H9 (cell line): ENCODE measurements at regions not wholly inside any gene's neighbourhood (a gene's known extent, or its start where the extent isn't known, plus 50 kb on each side); places are given as distances from the start of the nearest gene placed in this dataset.

ENCODE experiments used
- DNase-seq: peaks from one replicate; pipeline ENCODE4 v3.0.0-alpha.2; 2017
- H2AFZ ChIP-seq: one replicate; pipeline ENCODE4 v1.6.1; 2013; ENCODE audit warnings: mild to moderate bottlenecking, low read length, control low read depth, moderate library complexity
- H2AK5ac ChIP-seq: 2 replicates; pipeline ENCODE4 v1.6.1; 2013; ENCODE audit warnings: low read length, control low read depth, mixed read lengths; ENCODE audit not compliant: insufficient read length
- H2BK120ac ChIP-seq: one replicate; pipeline ENCODE4 v1.6.1; 2013; ENCODE audit warnings: low read depth, mild to moderate bottlenecking, low read length, control low read depth, inconsistent platforms; ENCODE audit not compliant: poor library complexity, severe bottlenecking
- H2BK12ac ChIP-seq: 2 replicates; pipeline ENCODE4 v1.6.1; 2013; ENCODE audit warnings: low read length, control low read depth, mixed read lengths, low read depth; ENCODE audit not compliant: insufficient read length
- H2BK15ac ChIP-seq: 2 replicates; pipeline ENCODE4 v1.6.1; 2013; ENCODE audit warnings: low read depth, low read length, control low read depth
- H2BK20ac ChIP-seq: one replicate; pipeline ENCODE4 v1.6.1; 2013; ENCODE audit warnings: low read depth, mild to moderate bottlenecking, low read length, control low read depth, inconsistent platforms; ENCODE audit not compliant: poor library complexity, severe bottlenecking
- H2BK5ac ChIP-seq: 2 replicates; pipeline ENCODE4 v1.6.1; 2013; ENCODE audit warnings: low read length, control low read depth, mixed read lengths; ENCODE audit not compliant: insufficient read length
- H3K14ac ChIP-seq: 2 replicates; pipeline ENCODE4 v1.6.1; 2013; ENCODE audit warnings: low read length, control low read depth; ENCODE audit not compliant: insufficient read depth
- H3K18ac ChIP-seq: 2 replicates; pipeline ENCODE4 v1.6.1; 2013; ENCODE audit warnings: low read depth, mild to moderate bottlenecking, mixed read lengths, low read length, control low read depth; ENCODE audit not compliant: insufficient read length
- H3K23ac ChIP-seq: 2 replicates; pipeline ENCODE4 v1.6.1; 2013; ENCODE audit warnings: low read length, control low read depth, mixed read lengths, low read depth; ENCODE audit not compliant: insufficient read length
- H3K23me2 ChIP-seq: 2 replicates; pipeline ENCODE4 v1.6.1; 2013; ENCODE audit warnings: low read depth, mild to moderate bottlenecking, mixed read lengths, low read length, control low read depth; ENCODE audit not compliant: insufficient read length, poor library complexity, severe bottlenecking
- H3K27ac ChIP-seq: 2 replicates; pipeline ENCODE4 v1.5.1; 2013; ENCODE audit warnings: low read length, control low read depth, mixed read lengths, low read depth; ENCODE audit not compliant: insufficient read length
- H3K27me3 ChIP-seq: 2 replicates; pipeline ENCODE4 v1.6.1; 2013; ENCODE audit warnings: low read length, control low read depth, inconsistent platforms; ENCODE audit not compliant: insufficient read depth
- H3K4ac ChIP-seq: 2 replicates; pipeline ENCODE4 v1.6.1; 2013; ENCODE audit warnings: low read depth, mild to moderate bottlenecking, control low read depth, inconsistent platforms, low read length, moderate library complexity
- H3K4me1 ChIP-seq: 2 replicates; pipeline ENCODE4 v1.6.1; 2013; ENCODE audit warnings: low read length, control low read depth, inconsistent platforms; ENCODE audit not compliant: insufficient read depth
- H3K4me2 ChIP-seq: 2 replicates; pipeline ENCODE4 v1.6.1; 2013; ENCODE audit warnings: low read length, control low read depth, mixed read lengths; ENCODE audit not compliant: insufficient read length, insufficient read depth
- H3K56ac ChIP-seq: 2 replicates; pipeline ENCODE4 v1.6.1; 2013; ENCODE audit warnings: low read depth, mild to moderate bottlenecking, mixed read lengths, low read length, control low read depth; ENCODE audit not compliant: insufficient read length
- H3K79me1 ChIP-seq: 2 replicates; pipeline ENCODE4 v1.6.1; 2013; ENCODE audit warnings: low read depth, mild to moderate bottlenecking, moderate library complexity, low read length, control low read depth, inconsistent platforms; ENCODE audit not compliant: insufficient read depth, poor library complexity, severe bottlenecking
- H3K79me2 ChIP-seq: 2 replicates; pipeline ENCODE4 v1.6.1; 2013; ENCODE audit warnings: low read length, control low read depth, inconsistent platforms; ENCODE audit not compliant: insufficient read depth
- H3K9ac ChIP-seq: 2 replicates; pipeline ENCODE4 v1.6.1; 2013; ENCODE audit warnings: low read length, control low read depth, mixed read lengths; ENCODE audit not compliant: insufficient read length; ENCODE audit errors: extremely low read depth
- H3K9me3 ChIP-seq: one replicate; pipeline ENCODE4 v1.6.1; 2013; ENCODE audit warnings: low read depth, low read length, inconsistent platforms; ENCODE audit not compliant: control insufficient read depth
- H3T11ph ChIP-seq: one replicate; pipeline ENCODE4 v1.6.1; 2013; ENCODE audit warnings: mild to moderate bottlenecking, low read length, control low read depth, inconsistent platforms
- H4K20me1 ChIP-seq: one replicate; pipeline ENCODE4 v1.6.1; 2013; ENCODE audit not compliant: control insufficient read depth, insufficient read length, insufficient read depth
- H4K5ac ChIP-seq: 2 replicates; pipeline ENCODE4 v1.6.1; 2013; ENCODE audit warnings: low read depth, mild to moderate bottlenecking, mixed read lengths, low read length, control low read depth; ENCODE audit not compliant: insufficient read length
- H4K8ac ChIP-seq: replicated peaks from 2 replicates; pipeline ENCODE4 v1.6.1; 2013; ENCODE audit warnings: low read length, control low read depth, mixed read lengths, low read depth; ENCODE audit not compliant: insufficient read length
- H4K91ac ChIP-seq: 2 replicates; pipeline ENCODE4 v1.6.1; 2013; ENCODE audit warnings: low read depth, mild to moderate bottlenecking, moderate library complexity, mixed read lengths, low read length, control low read depth; ENCODE audit not compliant: insufficient read length
- H3K27ac Mint-ChIP-seq, 3 experiments: 2 replicates in 2 of 3; 3 replicates in 1 of 3; pipeline ENCODE4 v1.8.0; 2020 to 2021; ENCODE audit warnings: mixed read lengths in 3 of 3, mild to moderate bottlenecking in 1 of 3, moderate library complexity in 1 of 3
- H3K27me3 Mint-ChIP-seq: 2 replicates; pipeline ENCODE4 v1.8.0; 2021; ENCODE audit warnings: low read depth, mild to moderate bottlenecking, moderate library complexity, mixed read lengths
- H3K36me3 Mint-ChIP-seq, 3 experiments: 2 replicates in 2 of 3; 3 replicates in 1 of 3; pipeline ENCODE4 v1.8.0; 2020 to 2021; ENCODE audit warnings: low read depth in 3 of 3, mixed read lengths in 3 of 3; ENCODE audit not compliant: insufficient read depth in 1 of 3
- H3K4me1 Mint-ChIP-seq, 2 experiments: 2 replicates each; pipeline ENCODE4 v1.8.0; 2020; ENCODE audit warnings: mixed read lengths in 2 of 2
- H3K4me3 Mint-ChIP-seq, 2 experiments: 2 replicates in 1 of 2; 3 replicates in 1 of 2; pipeline ENCODE4 v1.8.0; 2020 to 2021; ENCODE audit warnings: mild to moderate bottlenecking in 2 of 2, mixed read lengths in 2 of 2, moderate library complexity in 1 of 2
- H3K9me3 Mint-ChIP-seq, 2 experiments: 2 replicates in 1 of 2; 3 replicates in 1 of 2; pipeline ENCODE4 v1.8.0; 2020; ENCODE audit warnings: mild to moderate bottlenecking in 2 of 2, mixed read lengths in 2 of 2, moderate library complexity in 1 of 2
- CTCF ChIP-seq: fragments of 200-600 bp; sonication (generic); conservative IDR thresholded peaks from 3 replicates; pipeline ENCODE4 v1.8.0; 2021; ENCODE audit warnings: antibody characterized with exemption, mild to moderate bottlenecking
- WGBS: extraction: QIAGEN DNeasy Blood & Tissue Kit; methylation state at CpG from one replicate; pipeline ENCODE4 v1.1.7; 2013; ENCODE audit warnings: missing lambda C conversion rate, low lambda C conversion rate, mixed read lengths; ENCODE audit not compliant: insufficient read length; ENCODE audit errors: extremely low coverage; 5-methylcytosine and 5-hydroxymethylcytosine counted together

GRCh38 chr2:116162395-116162794 lies 1652.1 kb upstream of the DDX18 start:
- Histone ChIP-seq H3K79me1 (no peaks in the 10 kb centered on the region), H3K9ac (no peak overlapping the region), H4K20me1 (no peaks in the 10 kb centered on the region), H2AFZ (no peak overlapping the region), H3K23me2 (no peaks in the 10 kb centered on the region), H3K79me2 (no peaks in the 10 kb centered on the region), H2BK5ac (no peak overlapping the region), H4K91ac (no peak overlapping the region), H4K8ac (no peak overlapping the region), H3T11ph (no peak overlapping the region), H3K4ac (no peak overlapping the region), H3K4me1 (peaks cover 3% of the 10 kb centered on the region; the same call in 1 of the 2 replicates), H2BK20ac (no peak overlapping the region), H3K56ac (no peak overlapping the region), H2BK12ac (no peak overlapping the region), H3K9me3 (peaks cover 19% of the 10 kb centered on the region), H2AK5ac (no peak overlapping the region), H3K27me3 (no peaks in the 10 kb centered on the region), H3K4me2 (no peak overlapping the region), H2BK120ac (no peak overlapping the region), H3K18ac (no peak overlapping the region), H3K23ac (no peak overlapping the region), H3K14ac (no peak overlapping the region), H2BK15ac (no peak overlapping the region), H3K27ac (no peak overlapping the region), H4K5ac (no peak overlapping the region)
- WGBS, result no CpG with 5 or more reads among the region's 2 CpGs
- Mint-ChIP-seq H3K4me1 (peaks cover 11 to 12% of the 10 kb centered on the region in 2 experiments), H3K27me3 (peaks cover 30% of the 10 kb centered on the region), H3K9me3 (peaks cover 38 to 44% of the 10 kb centered on the region in 2 experiments), H3K36me3 (peaks cover 20 to 43% (median 34%) of the 10 kb centered on the region in 3 experiments), H3K27ac (no peak overlapping the region), H3K4me3 (no peak overlapping the region)
- DNase-seq, result no peak
- TF ChIP-seq CTCF, result no peak
